Transverse colon (tissue), 4 donors: ENCODE measurements at regions not wholly inside any gene's neighbourhood (a gene's known extent, or its start where the extent isn't known, plus 50 kb on each side); places are given as distances from the start of the nearest gene placed in this dataset.

Source experiments
- DNase-seq: peaks from one replicate; pipeline ENCODE4 v3.0.0-alpha.2; 2019
- H3K27ac ChIP-seq, 4 donors: fragments of 200-600 bp; sonication (generic); 2 replicates each; pipeline ENCODE4 v1.5.1; 2016 to 2018; ENCODE audit warnings: inconsistent platforms in 4 of 4
- H3K27me3 ChIP-seq: fragments of 200-600 bp; sonication (generic); 2 replicates; pipeline ENCODE4 v1.5.1; 2017; ENCODE audit warnings: inconsistent platforms
- H3K36me3 ChIP-seq, 4 donors: fragments of 200-600 bp; sonication (generic); 2 replicates each; pipeline ENCODE4 v1.5.1; 2017 to 2019; ENCODE audit warnings: inconsistent platforms in 4 of 4
- H3K4me1 ChIP-seq, 4 donors: fragments of 200-600 bp; sonication (generic); 2 replicates each; pipeline ENCODE4 v1.5.1; 2017 to 2020; ENCODE audit warnings: inconsistent platforms in 4 of 4
- H3K4me3 ChIP-seq, 4 donors: fragments of 200-600 bp; sonication (generic); 1 replicate in 1 of 4; 2 replicates in 3 of 4; pipeline versions ENCODE4 v1.5.1 to v1.6.1; 2017 to 2019; ENCODE audit warnings: inconsistent platforms in 4 of 4
- H3K9me3 ChIP-seq, 2 donors: fragments of 200-600 bp; sonication (generic); 2 replicates each; pipeline ENCODE4 v1.5.1; 2017 to 2019; ENCODE audit warnings: inconsistent platforms in 2 of 2
- CTCF ChIP-seq, 5 experiments: fragments of 200-600 bp in 3 of 5; fragments of 450-650 bp in 2 of 5; sonication (generic) in 3 of 5; IDR thresholded peaks; 1 replicate in 2 of 5; 2 replicates in 3 of 5; pipeline ENCODE4 v1.5.1; 2016 to 2017; ENCODE audit warnings: antibody characterized with exemption in 5 of 5, inconsistent platforms in 3 of 5, mild to moderate bottlenecking in 2 of 5, moderate library complexity in 1 of 5
- EP300 ChIP-seq: sonication (generic); formaldehyde crosslinking; IDR thresholded peaks from one replicate; pipeline ENCODE4 v1.6.1; 2017; ENCODE audit warnings: antibody characterized with exemption, low read depth
- POLR2A ChIP-seq: fragments of 450-650 bp; IDR thresholded peaks from one replicate; pipeline ENCODE4 v1.6.1; 2016; ENCODE audit warnings: antibody characterized with exemption, mild to moderate bottlenecking, moderate library complexity
- POLR2AphosphoS5 ChIP-seq, 3 donors: sonication (generic); formaldehyde crosslinking; IDR thresholded peaks; one replicate each; pipeline ENCODE4 v1.6.1; 2016; ENCODE audit warnings: antibody characterized with exemption in 3 of 3
- WGBS, 2 donors: methylation state at CpG; one replicate each; pipeline ENCODE4 v1.1.5; 2018; ENCODE audit warnings: low coverage in 1 of 2; 5-methylcytosine and 5-hydroxymethylcytosine counted together
- in situ Hi-C, 4 donors: fragments of 200-750 bp; cut with MboI; loops; one replicate each; pipeline versions ENCODE4 v1.15.0 to v1.15.1; 2017; ENCODE audit warnings: low sequenced_read_pairs in 3 of 4, low pct_ligation_motif_present in 1 of 4, low pct_unique_long_range_greater_than_20kb in 1 of 4
- intact Hi-C: fragments of 100-400 bp; cut with DNase I; formaldehyde crosslinking; loops from one replicate; pipeline ENCODE4 v1.15.1; 2023; ENCODE audit warnings: low total_unique reads

GRCh38 chr22:27514601-27515523 lies 286.7 kb downstream of the MN1 start:
- intact Hi-C loops (no loop called here), in situ Hi-C loops (no loop called here)
- peaks cover 0 to 5% (median 0%) of the 10 kb centered on the region in 4 donors for H3K4me1 ChIP-seq
- WGBS, 2 donors: 78% methylated on average over 9 of the region's 9 CpGs; no CpG with 5 or more reads in 1 of the 2 donors
- H3K36me3 ChIP-seq: no peaks in the 10 kb centered on the region
- peak overlapping the region in 1 of 4 donors; percentile 4 for H3K27ac ChIP-seq
- H3K27me3 ChIP-seq: no peaks in the 10 kb centered on the region
- no peak for DNase-seq
- TF ChIP-seq POLR2A (no peak), EP300 (no peak), CTCF (IDR thresholded peaks at IDR 0.05) (no peak), POLR2AphosphoS5 (IDR thresholded peaks at IDR 0.05) (no peak)
- H3K9me3 ChIP-seq: no peaks in the 10 kb centered on the region
- no peak overlapping the region for H3K4me3 ChIP-seq

- H3K27ac ChIP-seq: no peak overlapping the region
- no peaks in the 10 kb centered on the region for H3K27me3 ChIP-seq
- H3K36me3 ChIP-seq: no peaks in the 10 kb centered on the region
- 54 to 75% methylated on average over 3 to 7 of the region's 7 CpGs for WGBS, 2 donors
- in situ Hi-C loops (no loop called here), intact Hi-C loops (no loop called here)
- DNase-seq: no peak
- H3K4me3 ChIP-seq: no peak overlapping the region
- no peak for TF ChIP-seq CTCF (IDR thresholded peaks at IDR 0.05)
- no peak for TF ChIP-seq EP300
- TF ChIP-seq POLR2A: no peak
- TF ChIP-seq POLR2AphosphoS5 (IDR thresholded peaks at IDR 0.05): no peak
- H3K9me3 ChIP-seq: no peaks in the 10 kb centered on the region
- H3K4me1 ChIP-seq: no peaks in the 10 kb centered on the region
Observed at GRCh38 chr22:27517361-27518155, 284.0 kb downstream of the MN1 start.

- in situ Hi-C loops (no loop called here), intact Hi-C loops (no loop called here)
- Histone ChIP-seq H3K4me3 (no peak overlapping the region), H3K27me3 (no peaks in the 10 kb centered on the region), H3K9me3 (no peaks in the 10 kb centered on the region), H3K36me3 (no peaks in the 10 kb centered on the region), H3K27ac (no peak overlapping the region), H3K4me1 (no peaks in the 10 kb centered on the region)
- no peak for TF ChIP-seq CTCF (IDR thresholded peaks at IDR 0.05)
- TF ChIP-seq EP300: no peak
- no peak for TF ChIP-seq POLR2A
- DNase-seq: no peak
- WGBS, 2 donors: 70 to 75% methylated on average over 2 to 16 of the region's 16 CpGs
Observed at GRCh38 chr22:27518531-27519340, 282.8 kb downstream of the MN1 start.
